ENCODE measurements at regions not wholly inside any gene's neighbourhood (a gene's known extent, or its start where the extent isn't known, plus 50 kb on each side); places are given as distances from the start of the nearest gene placed in this dataset.

DNA sequence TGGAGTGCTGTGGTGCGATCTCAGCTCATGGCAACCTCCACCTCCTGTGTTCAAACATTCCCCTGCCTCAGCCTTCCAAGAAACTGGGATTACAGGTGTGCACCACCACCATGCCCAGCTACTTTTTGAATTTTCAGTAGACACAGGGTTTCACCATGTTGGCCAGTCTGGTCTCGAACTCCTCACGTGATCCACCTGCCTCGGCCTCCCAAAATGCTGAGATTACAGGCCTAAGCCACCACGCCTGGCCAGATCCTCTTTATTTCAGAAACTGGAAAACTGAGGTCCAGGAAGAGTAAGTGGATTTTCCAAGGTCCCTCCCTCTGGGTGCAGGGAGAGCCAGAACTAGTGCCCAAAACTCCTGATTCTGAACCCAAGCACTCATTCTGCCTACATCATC, 413.1 kb upstream of the AUTS2 start:
- H2BK20ac ChIP-seq (ENCODE audit: low read depth, low read length): no peak overlapping the region
- no peak overlapping the region for H3K4me3 ChIP-seq (ENCODE audit: insufficient read depth, low read depth, low read length)
- intact Hi-C loops (cut with micrococcal nuclease): no loop called here
- H2BK15ac ChIP-seq (ENCODE audit: low read depth, low read length): no peak overlapping the region
- no peak overlapping the region for H4K8ac ChIP-seq (ENCODE audit: low read depth in 2 of 2, low read length in 2 of 2)
- H3K27ac ChIP-seq (ENCODE audit: insufficient read depth, low read length): no peak overlapping the region
- H2BK120ac ChIP-seq (ENCODE audit: low read depth, low read length): no peak overlapping the region
- H3K36me3 ChIP-seq (ENCODE audit: control insufficient read depth, insufficient read depth, low read length): no peaks in the 10 kb centered on the region
- H3K18ac ChIP-seq (ENCODE audit: low read depth, low read length): no peak overlapping the region
- peaks cover under 1% of the 10 kb centered on the region; the same call in 1 of the 2 replicates for H3K9me3 ChIP-seq (ENCODE audit: control insufficient read depth, insufficient read depth, low read length)
- H3K27me3 ChIP-seq (ENCODE audit: control insufficient read depth, insufficient read depth, low read length): no peaks in the 10 kb centered on the region
- H3K4me1 ChIP-seq (ENCODE audit: control insufficient read depth, insufficient read depth, low read length): no peaks in the 10 kb centered on the region
- in situ Hi-C loops (cut with MboI; ENCODE audit: low sequenced_read_pairs): no loop called here
- no peak overlapping the region for H4K91ac ChIP-seq (ENCODE audit: insufficient read depth, low read depth, low read length)
- no peak overlapping the region for H3K14ac ChIP-seq (replicated peaks; ENCODE audit: low read depth, low read length)
- no peaks in the 10 kb centered on the region for H4K20me1 ChIP-seq (ENCODE audit: insufficient read depth, low read length)
- H3K23ac ChIP-seq (ENCODE audit: low read depth, low read length): no peak overlapping the region
- H3K9ac ChIP-seq (ENCODE audit: low read depth, low read length): no peak overlapping the region
- DNase-seq (no peak), ATAC-seq (ENCODE audit: low read depth) (no peak)
- no peaks in the 10 kb centered on the region for H3K79me1 ChIP-seq (ENCODE audit: low read depth in 1 of 2, low read length in 2 of 2)
- POLR2A ChIA-PET (ENCODE audit: unreplicated experiment): no interaction called here
- 83% methylated on average over 1 of the region's 5 CpGs; no CpG with 5 or more reads in 1 of the 2 experiments for WGBS, 2 experiments (ENCODE audit: extremely low coverage in 2 of 2, insufficient read length in 1 of 2)
- H2AK9ac ChIP-seq (replicated peaks; ENCODE audit: low read depth, low read length, poor library complexity): no peak overlapping the region
- H3K9me1 ChIP-seq (ENCODE audit: insufficient read depth, low read length): no peaks in the 10 kb centered on the region
- no peak overlapping the region for H2AK5ac ChIP-seq (ENCODE audit: low read depth, low read length)
- CTCF ChIA-PET: no interaction called here
- no peak overlapping the region for H4K5ac ChIP-seq (ENCODE audit: low read depth, low read length)
- no peak overlapping the region for H3K4me2 ChIP-seq (ENCODE audit: low read depth, low read length)
- H2BK5ac ChIP-seq (ENCODE audit: low read depth, low read length, poor library complexity, severe bottlenecking): no peak overlapping the region
- dilution Hi-C loops (cut with HindIII; ENCODE audit: low sequenced_read_pairs, unreplicated experiment): no loop called here
- TF ChIP-seq RFX5 (IDR thresholded peaks at IDR 0.05; ENCODE audit: low read depth, low read length): no peak
- TF ChIP-seq SMC3 (IDR thresholded peaks at IDR 0.05; ENCODE audit: low read depth, low read length): no peak
- no peak for TF ChIP-seq FOS (IDR thresholded peaks at IDR 0.05; ENCODE audit: low read depth, low read length)
- TF ChIP-seq, protein P1, sequence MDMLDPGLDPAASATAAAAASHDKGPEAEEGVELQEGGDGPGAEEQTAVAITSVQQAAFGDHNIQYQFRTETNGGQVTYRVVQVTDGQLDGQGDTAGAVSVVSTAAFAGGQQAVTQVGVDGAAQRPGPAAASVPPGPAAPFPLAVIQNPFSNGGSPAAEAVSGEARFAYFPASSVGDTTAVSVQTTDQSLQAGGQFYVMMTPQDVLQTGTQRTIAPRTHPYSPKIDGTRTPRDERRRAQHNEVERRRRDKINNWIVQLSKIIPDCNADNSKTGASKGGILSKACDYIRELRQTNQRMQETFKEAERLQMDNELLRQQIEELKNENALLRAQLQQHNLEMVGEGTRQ (IDR thresholded peaks at IDR 0.05; ENCODE audit: low read depth, low read length): no peak
- TF ChIP-seq CTCF (conservative IDR thresholded peaks at IDR 0.05; ENCODE audit: low read depth, low read length): no peak
- no peak for TF ChIP-seq MAFK (IDR thresholded peaks at IDR 0.05; ENCODE audit: low read depth, low read length)
- TF ChIP-seq RAD21 (IDR thresholded peaks at IDR 0.05; ENCODE audit: low read length): no peak
- TF ChIP-seq POLR2A (IDR thresholded peaks at IDR 0.05; ENCODE audit: low read depth, low read length): no peak
- no peak for TF ChIP-seq ELK1 (IDR thresholded peaks at IDR 0.05; ENCODE audit: borderline replicate concordance, low read depth, low read length)
- TF ChIP-seq CHD1 (IDR thresholded peaks at IDR 0.05; ENCODE audit: low read depth, low read length): no peak
- TF ChIP-seq CEBPB (IDR thresholded peaks at IDR 0.05; ENCODE audit: low read depth, low read length): no peak
- TF ChIP-seq NFE2L2 (IDR thresholded peaks at IDR 0.05; ENCODE audit: low read depth, low read length): no peak
- no peak for TF ChIP-seq MAZ (IDR thresholded peaks at IDR 0.05; ENCODE audit: borderline replicate concordance, low read depth, low read length)
- no peak for TF ChIP-seq BHLHE40 (IDR thresholded peaks at IDR 0.05; ENCODE audit: low read depth, low read length)
- no peak overlapping the region for H2AFZ ChIP-seq (replicated peaks; ENCODE audit: low read length, poor library complexity)
- H3K4ac ChIP-seq (ENCODE audit: low read depth, low read length): no peak overlapping the region
- H3K56ac ChIP-seq (ENCODE audit: extremely low read depth, insufficient read depth, low read length): no peak overlapping the region
- no TSS peak for BruUV-seq (replicated peaks)

All from IMR-90 (cell line).